IMR-90 (cell line): ENCODE measurements at regions not wholly inside any gene's neighbourhood (a gene's known extent, or its start where the extent isn't known, plus 50 kb on each side); places are given as distances from the start of the nearest gene placed in this dataset.

ENCODE experiments used
- ATAC-seq: fragments of 200-7000 bp; cut with Tn5 transposase; 2 replicates; pipeline ENCODE4 v1.9.1; 2020; ENCODE audit warnings: low read depth, mild to moderate bottlenecking, moderate library complexity
- BruUV-seq: library from RNA; stranded (reverse); fragments of 400-500 nt; replicated peaks from 2 replicates; lab custom pipeline; 2021; lab: Mats Ljungman, UMichigan
- CTCF ChIA-PET: fragments of 300-600 bp; formaldehyde crosslinking; extraction: SDS; loops from one replicate; lab custom pipeline; 2021; ENCODE audit warnings: antibody characterized with exemption; lab: Yijun Ruan, JAX
- POLR2A ChIA-PET: fragments of 300-600 bp; sonication (Branson Sonifier 250); formaldehyde crosslinking; loops from one replicate; lab custom pipeline; 2022; ENCODE audit warnings: antibody characterized with exemption; ENCODE audit not compliant: unreplicated experiment; lab: Charles Lee
- DNase-seq: peaks from one replicate; pipeline ENCODE4 v3.0.0; 2013
- H2AFZ ChIP-seq: replicated peaks from 2 replicates; pipeline ENCODE3; 2013; ENCODE audit warnings: low read length, mild to moderate bottlenecking; ENCODE audit not compliant: poor library complexity
- H2AK5ac ChIP-seq: 2 replicates; pipeline ENCODE4 v1.6.1; 2013; ENCODE audit warnings: low read depth, low read length, inconsistent platforms
- H2AK9ac ChIP-seq: replicated peaks from 2 replicates; pipeline ENCODE3; 2013; ENCODE audit warnings: mild to moderate bottlenecking, low read depth, low read length, moderate library complexity; ENCODE audit not compliant: poor library complexity
- H2BK120ac ChIP-seq: 2 replicates; pipeline ENCODE4 v1.6.1; 2013; ENCODE audit warnings: low read depth, low read length, inconsistent platforms
- H2BK15ac ChIP-seq: 3 replicates; pipeline ENCODE4 v1.6.1; 2013; ENCODE audit warnings: low read depth, low read length, inconsistent platforms
- H2BK20ac ChIP-seq: 2 replicates; pipeline ENCODE4 v1.6.1; 2013; ENCODE audit warnings: low read depth, mild to moderate bottlenecking, inconsistent platforms, low read length, moderate library complexity
- H2BK5ac ChIP-seq: 2 replicates; pipeline ENCODE4 v1.6.1; 2013; ENCODE audit warnings: mild to moderate bottlenecking, low read depth, low read length, inconsistent platforms; ENCODE audit not compliant: poor library complexity, severe bottlenecking
- H3K14ac ChIP-seq: replicated peaks from 2 replicates; pipeline ENCODE4 v1.6.1; 2013; ENCODE audit warnings: low read depth, low read length, inconsistent platforms
- H3K18ac ChIP-seq: 2 replicates; pipeline ENCODE4 v1.6.1; 2013; ENCODE audit warnings: low read depth, low read length, control low read depth
- H3K23ac ChIP-seq: 2 replicates; pipeline ENCODE4 v1.6.1; 2013; ENCODE audit warnings: low read depth, low read length, inconsistent platforms
- H3K27ac ChIP-seq: 2 replicates; pipeline ENCODE4 v1.5.1; 2013; ENCODE audit warnings: mild to moderate bottlenecking, control low read depth, low read length; ENCODE audit not compliant: insufficient read depth
- H3K27me3 ChIP-seq: 2 replicates; pipeline ENCODE4 v1.6.1; 2013; ENCODE audit warnings: low read length; ENCODE audit not compliant: control insufficient read depth, insufficient read depth
- H3K36me3 ChIP-seq: 2 replicates; pipeline ENCODE4 v1.6.1; 2013; ENCODE audit warnings: low read length, mixed read lengths; ENCODE audit not compliant: control insufficient read depth, insufficient read depth
- H3K4ac ChIP-seq: 2 replicates; pipeline ENCODE4 v1.6.1; 2013; ENCODE audit warnings: low read depth, low read length, inconsistent platforms
- H3K4me1 ChIP-seq: 2 replicates; pipeline ENCODE4 v1.6.1; 2013; ENCODE audit warnings: low read length, mixed read lengths; ENCODE audit not compliant: control insufficient read depth, insufficient read depth
- H3K4me2 ChIP-seq: 2 replicates; pipeline ENCODE4 v1.6.1; 2013; ENCODE audit warnings: low read depth, mild to moderate bottlenecking, control low read depth, low read length, moderate library complexity
- H3K4me3 ChIP-seq: 2 replicates; pipeline ENCODE4 v1.5.1; 2013; ENCODE audit warnings: low read depth, mild to moderate bottlenecking, control low read depth, low read length, moderate library complexity; ENCODE audit not compliant: insufficient read depth
- H3K56ac ChIP-seq: 2 replicates; pipeline ENCODE4 v1.6.1; 2013; ENCODE audit warnings: low read length, inconsistent platforms; ENCODE audit not compliant: insufficient read depth; ENCODE audit errors: extremely low read depth
- H3K79me1 ChIP-seq, 2 experiments: 2 replicates each; pipeline ENCODE4 v1.6.1; 2013; ENCODE audit warnings: low read length in 2 of 2, inconsistent platforms in 1 of 2, low read depth in 1 of 2
- H3K9ac ChIP-seq: 2 replicates; pipeline ENCODE4 v1.6.1; 2013; ENCODE audit warnings: low read depth, low read length, control low read depth
- H3K9me1 ChIP-seq: 2 replicates; pipeline ENCODE4 v1.6.1; 2013; ENCODE audit warnings: low read length, inconsistent platforms; ENCODE audit not compliant: insufficient read depth
- H3K9me3 ChIP-seq: 2 replicates; pipeline ENCODE4 v1.6.1; 2013; ENCODE audit warnings: low read length; ENCODE audit not compliant: control insufficient read depth, insufficient read depth
- H4K20me1 ChIP-seq: 2 replicates; pipeline ENCODE4 v1.6.1; 2013; ENCODE audit warnings: low read length, inconsistent platforms; ENCODE audit not compliant: insufficient read depth
- H4K5ac ChIP-seq: 2 replicates; pipeline ENCODE4 v1.6.1; 2013; ENCODE audit warnings: mild to moderate bottlenecking, low read depth, low read length, control low read depth
- H4K8ac ChIP-seq, 2 experiments: 2 replicates each; pipeline ENCODE4 v1.6.1; 2013; ENCODE audit warnings: low read depth in 2 of 2, low read length in 2 of 2, control low read depth in 1 of 2, inconsistent platforms in 1 of 2
- H4K91ac ChIP-seq: 2 replicates; pipeline ENCODE4 v1.6.1; 2013; ENCODE audit warnings: low read depth, low read length, inconsistent platforms; ENCODE audit not compliant: insufficient read depth
- CEBPB ChIP-seq: IDR thresholded peaks from 2 replicates; pipeline ENCODE4 v1.6.1; 2012; ENCODE audit warnings: low read depth, low read length, improper control_type of control experiment
- RAD21 ChIP-seq: IDR thresholded peaks from 2 replicates; pipeline ENCODE4 v1.6.1; 2012; ENCODE audit warnings: low read length, improper control_type of control experiment
- WGBS, 2 experiments: methylation state at CpG; one replicate each; pipeline versions ENCODE4 v1.1.5 to v1.1.7; 2013; ENCODE audit warnings: missing lambda C conversion rate in 2 of 2; ENCODE audit not compliant: insufficient read length in 1 of 2; ENCODE audit errors: extremely low coverage in 2 of 2; 5-methylcytosine and 5-hydroxymethylcytosine counted together
- dilution Hi-C: fragments of 300-500 bp; cut with HindIII; formaldehyde crosslinking; loops from one replicate; pipeline ENCODE4 v1.14.3; 2018; ENCODE audit warnings: low sequenced_read_pairs; ENCODE audit not compliant: unreplicated experiment
- in situ Hi-C: fragments of 300-500 bp; cut with MboI; formaldehyde crosslinking; loops from 3 replicates; pipeline ENCODE4 v1.14.3; 2019; ENCODE audit warnings: low sequenced_read_pairs, inconsistent platforms, mixed read lengths
- intact Hi-C: fragments of 100-400 bp; cut with micrococcal nuclease; formaldehyde crosslinking; loops from 2 replicates; pipeline ENCODE4 v1.10.0; 2022

DNA sequence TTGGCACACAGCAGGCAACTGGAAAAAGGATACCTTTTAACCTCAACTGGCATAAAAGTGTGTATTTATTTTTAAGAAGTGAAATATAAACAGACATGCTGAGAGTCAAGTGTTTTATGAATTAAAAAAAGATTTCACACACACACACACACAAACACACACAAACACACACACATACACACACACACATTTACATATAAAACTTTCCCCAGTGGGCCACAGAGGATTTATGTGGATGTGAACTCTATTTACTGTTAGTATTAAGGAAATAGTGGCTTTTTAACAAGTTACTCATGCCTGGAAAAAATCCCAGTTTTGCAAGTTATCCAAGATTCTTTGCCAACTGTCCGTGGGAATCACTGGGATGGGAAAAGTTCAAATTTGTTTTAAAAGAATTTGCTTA, 725.9 kb upstream of the NR2F2 start:
- intact Hi-C loops: no loop called here
- peak; percentile 57 for ATAC-seq
- no CpG with 5 or more reads among the region's 1 CpG for WGBS, 2 experiments

More for the DNA sequence above, 725.9 kb upstream of the NR2F2 start:
- Histone ChIP-seq H4K91ac (no peak overlapping the region), H3K4me3 (no peak overlapping the region), H3K23ac (no peak overlapping the region), H2AFZ (no peak overlapping the region), H4K5ac (no peak overlapping the region), H3K79me1 (no peaks in the 10 kb centered on the region), H4K20me1 (no peaks in the 10 kb centered on the region), H2BK20ac (no peak overlapping the region), H3K18ac (no peak overlapping the region), H2BK120ac (no peak overlapping the region), H2BK15ac (no peak overlapping the region), H3K27me3 (no peaks in the 10 kb centered on the region), H3K36me3 (no peaks in the 10 kb centered on the region), H3K4ac (no peak overlapping the region), H3K4me1 (peaks cover 4% of the 10 kb centered on the region; the same call in 1 of the 2 replicates), H3K14ac (no peak overlapping the region), H2AK9ac (no peak overlapping the region), H3K9ac (no peak overlapping the region), H3K27ac (no peak overlapping the region), H4K8ac (no peak overlapping the region), H3K9me1 (peaks cover 3% of the 10 kb centered on the region; the same call in 1 of the 2 replicates), H3K56ac (no peak overlapping the region), H3K9me3 (peaks cover 3% of the 10 kb centered on the region; the same call in 1 of the 2 replicates), H2BK5ac (no peak overlapping the region), H3K4me2 (no peak overlapping the region), H2AK5ac (no peak overlapping the region)
- peak; percentile 94 for DNase-seq
- in situ Hi-C loops (no loop called here), dilution Hi-C loops (no loop called here)
- no TSS peak for BruUV-seq
- ChIA-PET CTCF (no interaction called here), POLR2A (no interaction called here)
- TF ChIP-seq CEBPB: 0 out of 2 replicates have a peak, but pooled peaks have one; percentile 22
- no peak for TF ChIP-seq RAD21
